ENCODE measurements at regions not wholly inside any gene's neighbourhood (a gene's known extent, or its start where the extent isn't known, plus 50 kb on each side); places are given as distances from the start of the nearest gene placed in this dataset.

DNA sequence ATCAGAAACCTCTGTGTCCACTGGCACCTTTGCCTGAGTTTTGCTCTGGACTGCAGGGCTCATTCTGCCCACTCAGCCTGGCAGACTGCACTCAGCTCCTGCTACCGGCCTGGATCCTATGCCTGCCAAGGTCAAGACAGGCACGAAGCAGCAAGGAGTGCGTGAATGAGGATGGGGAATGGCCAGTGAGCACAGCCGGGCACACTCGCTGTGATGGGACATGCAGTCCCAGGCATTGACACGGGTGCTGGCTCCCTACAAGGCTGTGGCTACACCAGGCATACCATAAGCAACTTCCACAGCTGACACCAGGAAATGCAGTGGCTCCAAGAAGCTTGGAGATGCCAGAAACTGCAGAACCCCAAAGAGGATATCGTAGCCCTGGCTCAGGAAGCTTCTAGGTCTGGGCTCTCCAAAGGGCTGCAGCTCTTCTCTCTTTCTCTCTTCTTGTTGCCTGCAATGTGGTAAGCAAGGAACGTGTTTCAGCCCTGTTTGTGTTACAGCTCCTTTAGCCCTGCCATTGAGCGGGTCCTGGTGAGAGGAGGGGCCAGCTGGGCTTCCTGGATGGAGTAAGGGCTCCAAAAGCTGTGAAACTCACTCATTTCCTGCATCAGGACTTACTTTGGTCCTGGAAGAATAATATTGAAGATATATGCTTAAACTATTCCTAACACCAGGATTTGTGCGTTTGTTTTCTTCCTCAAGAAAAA lies 832.6 kb upstream of the SLITRK5 start:
- POLR2A ChIA-PET: no interaction called here
- CTCF ChIA-PET: no interaction called here

DNA sequence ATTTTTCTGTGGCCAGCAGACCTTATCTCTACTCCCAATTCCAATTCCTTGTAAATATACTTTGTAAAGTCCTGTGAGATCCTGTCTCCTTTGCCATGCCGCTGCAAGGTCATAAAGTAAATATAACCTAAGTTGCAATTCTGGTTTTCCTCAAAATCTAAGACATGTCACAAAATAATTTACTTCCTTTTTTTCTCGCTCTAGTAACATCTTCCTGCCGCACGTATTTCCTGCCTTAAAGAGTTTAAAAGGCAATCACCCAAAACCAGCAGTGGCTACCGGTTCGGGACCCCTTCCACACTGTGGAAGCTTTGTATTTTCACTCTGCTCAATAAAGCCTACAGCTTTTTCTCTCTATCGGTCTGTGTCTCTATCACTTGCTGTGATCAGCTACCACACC lies 832.0 kb upstream of the SLITRK5 start:
- POLR2A ChIA-PET: no interaction called here
- CTCF ChIA-PET: no interaction called here

DNA sequence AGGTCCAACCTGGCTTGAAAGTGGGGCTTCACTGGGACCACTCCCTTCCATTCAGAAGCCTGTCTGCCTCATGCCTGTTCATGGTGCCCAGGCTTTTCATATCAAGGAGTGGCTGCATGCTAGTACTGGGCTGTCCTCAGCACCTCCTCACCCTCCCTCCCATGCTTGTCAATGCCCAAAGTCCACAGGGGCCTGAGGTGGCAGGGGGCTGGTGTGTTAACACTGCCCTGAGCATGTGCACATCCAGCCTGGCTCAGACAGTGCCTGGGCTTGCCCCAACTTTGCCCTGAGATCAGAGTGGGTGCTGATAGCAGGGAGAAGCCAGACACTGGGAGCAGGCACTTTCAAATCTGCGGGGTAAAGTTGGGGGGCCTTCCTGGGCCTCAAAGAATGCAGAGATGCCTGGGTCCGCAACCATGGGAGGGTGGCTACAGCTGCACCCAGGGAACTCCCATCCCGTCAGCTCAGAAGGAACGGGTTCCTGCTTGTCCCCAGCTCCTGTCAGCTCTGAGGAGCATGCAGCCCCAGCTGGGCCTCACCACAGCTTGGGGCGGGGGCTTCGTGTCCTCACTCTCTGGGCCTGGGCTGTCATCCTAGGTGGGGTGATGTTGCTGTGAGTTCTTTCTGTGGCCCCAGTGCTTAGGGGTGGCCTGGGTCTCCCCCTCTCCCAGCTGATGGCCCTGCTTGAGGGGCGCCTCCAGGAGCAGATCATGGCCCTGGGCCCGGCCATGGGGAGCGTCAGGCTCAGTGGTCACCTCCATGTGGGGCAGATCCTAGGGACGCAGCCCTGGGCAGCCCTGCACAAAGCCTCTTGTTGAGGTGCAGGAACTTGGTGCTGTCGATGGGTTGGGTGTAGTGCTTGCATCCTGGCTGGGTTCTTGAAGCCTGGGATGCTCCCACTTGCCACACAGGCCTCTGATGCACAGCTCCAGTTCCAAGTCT lies 830.6 kb upstream of the SLITRK5 start:
- ChIA-PET POLR2A (no interaction called here), CTCF (no interaction called here)

DNA sequence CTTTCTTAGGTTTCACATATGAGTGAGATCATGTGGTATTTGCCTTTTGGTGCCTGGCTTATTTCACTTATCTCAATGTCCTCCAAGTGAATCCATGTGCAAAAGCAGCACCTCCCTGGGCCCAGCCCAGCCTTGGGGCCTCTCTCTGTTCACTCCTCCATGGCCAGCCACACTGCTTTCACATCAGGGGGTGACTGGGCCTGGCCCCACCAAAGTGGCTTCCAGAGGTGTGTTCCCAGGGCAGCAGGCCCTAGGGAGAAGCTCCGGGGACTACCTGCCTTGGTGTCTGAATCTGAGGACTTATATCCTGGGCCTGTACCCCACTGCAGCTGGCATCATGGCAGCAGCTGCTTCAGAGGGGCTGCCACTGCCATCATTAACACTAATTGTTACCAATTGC lies 829.9 kb upstream of the SLITRK5 start:
- CTCF ChIA-PET: no interaction called here
- POLR2A ChIA-PET: no interaction called here

DNA sequence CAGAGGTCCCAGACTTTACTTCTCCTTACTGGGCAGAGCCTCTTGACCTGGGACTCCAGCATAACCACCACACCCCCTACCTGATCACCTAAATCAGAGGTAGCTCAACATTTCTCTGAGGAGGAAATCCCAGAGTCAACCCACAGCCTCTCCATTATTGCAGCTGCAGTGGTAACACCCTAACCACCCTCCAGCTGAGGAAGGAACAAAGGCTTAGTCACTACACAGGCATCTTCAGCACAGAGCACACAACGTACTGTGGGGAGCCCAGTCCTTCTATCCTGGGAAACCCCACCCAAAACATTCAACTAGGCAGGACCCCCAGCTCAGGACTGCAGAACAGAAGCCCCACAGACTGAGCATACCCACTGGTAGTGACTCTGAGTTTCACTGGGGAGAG lies 824.7 kb upstream of the SLITRK5 start:
- POLR2A ChIA-PET: no interaction called here
- CTCF ChIA-PET: no interaction called here

DNA sequence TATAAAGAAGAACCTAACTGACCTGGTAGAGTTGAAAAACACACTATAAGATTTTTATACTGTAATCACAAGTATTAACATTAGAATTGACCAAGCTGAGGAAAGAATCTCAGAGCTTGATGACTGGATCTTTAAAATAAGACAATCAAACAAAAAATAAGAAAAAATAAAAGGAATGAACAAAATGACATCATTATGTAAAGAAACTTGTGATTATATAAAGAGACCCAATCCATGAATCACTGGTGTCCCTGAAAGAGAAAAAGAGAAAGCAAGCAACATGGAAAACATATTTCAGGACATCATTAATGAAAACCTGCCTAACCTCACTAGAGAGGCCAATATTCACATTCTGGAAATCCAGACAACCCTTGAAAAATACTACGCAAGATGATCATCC lies 822.5 kb upstream of the SLITRK5 start:
- POLR2A ChIA-PET: no interaction called here
- CTCF ChIA-PET: no interaction called here

DNA sequence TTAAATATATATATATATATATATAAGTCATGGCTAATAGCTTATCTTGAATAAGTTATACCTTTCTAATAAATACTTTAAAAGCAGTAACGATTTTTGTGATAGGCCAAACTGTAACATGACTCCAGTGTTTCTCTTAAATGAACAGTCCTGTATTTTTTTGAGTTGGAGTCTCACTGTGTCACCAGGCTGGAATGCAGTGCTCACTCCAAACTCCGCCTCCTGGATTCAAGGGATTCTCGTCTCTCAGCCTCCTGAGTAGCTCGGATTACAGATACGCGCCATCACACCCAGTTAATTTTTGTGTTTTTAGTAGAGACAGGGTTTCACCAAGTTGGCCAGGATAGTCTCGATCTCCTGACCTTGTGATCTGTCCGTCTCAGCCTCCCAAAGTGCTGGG lies 814.2 kb upstream of the SLITRK5 start:
- ChIA-PET CTCF (no interaction called here), POLR2A (no interaction called here)

DNA sequence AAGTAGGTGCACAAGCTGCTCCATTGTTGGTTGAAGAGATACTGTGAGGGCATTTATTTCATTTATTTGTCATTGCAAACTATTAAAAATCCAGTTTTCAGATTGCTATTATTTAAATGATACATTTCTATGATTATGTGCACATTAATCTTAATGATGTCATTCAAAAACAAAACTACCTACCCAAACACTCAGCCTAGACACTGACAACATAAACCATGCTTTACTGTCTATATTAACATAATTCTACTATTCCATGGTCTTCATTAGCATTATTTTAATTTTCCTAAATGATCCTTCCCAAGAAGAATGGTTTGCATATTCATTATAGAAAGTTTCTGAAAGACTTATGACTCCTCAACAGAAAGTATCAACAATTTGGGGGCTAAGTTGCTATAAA lies 813.0 kb upstream of the SLITRK5 start:
- ChIA-PET POLR2A (no interaction called here), CTCF (no interaction called here)

DNA sequence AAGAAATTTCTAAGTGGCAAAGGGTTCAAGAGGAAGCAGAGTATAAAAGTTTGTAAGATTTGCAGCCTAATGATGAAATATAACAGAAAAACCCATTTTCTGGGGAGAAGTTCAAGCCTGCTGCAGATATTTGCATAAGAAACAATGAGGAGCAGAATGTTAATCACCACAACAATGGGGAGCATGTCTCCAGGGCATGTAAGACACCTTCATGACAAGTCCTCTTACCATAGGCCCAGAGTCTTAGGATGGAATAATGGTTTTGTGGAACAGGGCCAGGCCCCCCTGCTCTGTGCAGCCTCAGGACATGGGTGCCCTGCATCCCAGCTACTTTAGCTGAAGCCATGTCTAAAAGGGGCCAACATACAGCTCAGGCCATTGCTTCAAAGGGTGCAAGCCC lies 809.0 kb upstream of the SLITRK5 start:
- POLR2A ChIA-PET: no interaction called here
- CTCF ChIA-PET: no interaction called here

DNA sequence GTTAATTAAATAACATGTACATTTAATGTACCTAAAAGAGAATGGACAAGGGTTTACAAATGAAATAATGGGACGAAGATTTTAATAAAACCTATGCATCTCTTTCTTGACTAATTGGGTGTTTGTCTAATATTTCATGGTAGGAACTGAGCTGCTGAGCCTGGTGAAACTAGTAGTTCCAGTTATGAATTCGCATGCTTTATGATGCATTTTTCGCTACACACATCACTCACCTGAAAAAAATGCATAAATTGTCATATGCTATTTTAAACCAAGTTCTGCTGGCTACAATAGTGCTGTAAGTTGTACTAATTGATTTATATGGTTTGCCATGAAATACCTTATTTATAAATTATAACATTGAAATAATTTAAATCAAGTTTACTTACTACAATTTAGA lies 806.8 kb upstream of the SLITRK5 start:
- CTCF ChIA-PET: no interaction called here
- POLR2A ChIA-PET: no interaction called here

DNA sequence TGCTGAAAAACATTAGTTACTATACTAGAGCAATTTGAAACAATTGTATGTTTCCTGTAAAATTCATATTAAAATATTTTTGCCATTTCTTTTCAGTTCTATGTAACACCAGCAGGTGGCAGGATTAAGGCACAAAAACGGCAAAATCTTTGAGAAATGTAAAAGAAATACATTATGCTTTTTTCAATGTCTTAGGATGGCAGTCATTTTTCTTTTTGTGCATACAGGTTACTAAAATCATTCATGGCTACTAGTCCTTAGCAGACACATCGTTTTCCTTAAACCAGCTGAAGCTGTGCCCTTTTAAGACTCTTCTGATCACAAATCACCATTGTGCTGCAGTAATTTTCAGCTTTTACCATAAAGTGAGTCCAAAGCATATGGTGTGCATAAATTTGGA lies 800.7 kb upstream of the SLITRK5 start:
- POLR2A ChIA-PET: no interaction called here
- CTCF ChIA-PET: no interaction called here

DNA sequence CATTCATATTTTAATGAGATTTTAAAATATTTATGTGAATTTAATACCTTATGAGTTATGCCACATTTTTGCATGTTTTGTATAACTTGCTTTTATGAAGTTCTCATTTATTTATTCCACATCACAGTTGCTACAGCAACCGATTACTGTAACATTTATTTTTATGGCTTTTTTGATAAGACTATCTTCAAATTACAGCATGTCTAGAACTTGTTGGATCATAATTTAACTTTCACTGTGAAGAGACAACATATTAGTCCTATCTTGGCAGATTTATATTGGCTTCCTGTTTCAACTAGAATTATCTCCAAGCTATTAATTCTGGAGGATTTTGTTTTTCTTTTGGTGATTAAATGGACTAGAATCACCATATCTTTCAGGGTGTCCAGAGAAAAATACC lies 793.7 kb upstream of the SLITRK5 start:
- ChIA-PET POLR2A (no interaction called here), CTCF (no interaction called here)

DNA sequence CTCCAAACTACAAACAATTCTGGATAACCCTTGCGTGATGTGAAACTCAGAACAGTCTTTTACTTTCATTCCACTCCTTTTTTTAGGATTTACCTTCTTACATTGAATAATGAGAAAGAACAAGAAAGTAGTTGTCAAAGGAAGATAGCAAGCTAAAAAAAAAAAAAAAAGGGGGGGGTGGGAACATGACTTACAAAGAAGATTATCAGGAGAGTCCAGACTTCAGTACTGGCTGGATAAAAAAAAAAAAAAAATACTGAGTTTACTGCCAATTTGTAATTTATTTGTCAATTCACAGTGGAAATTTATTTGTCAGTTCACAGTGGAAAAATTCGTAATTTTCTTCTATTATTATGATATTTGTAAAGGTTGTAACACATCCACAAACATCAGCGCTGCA lies 792.4 kb upstream of the SLITRK5 start:
- ChIA-PET CTCF (no interaction called here), POLR2A (no interaction called here)

DNA sequence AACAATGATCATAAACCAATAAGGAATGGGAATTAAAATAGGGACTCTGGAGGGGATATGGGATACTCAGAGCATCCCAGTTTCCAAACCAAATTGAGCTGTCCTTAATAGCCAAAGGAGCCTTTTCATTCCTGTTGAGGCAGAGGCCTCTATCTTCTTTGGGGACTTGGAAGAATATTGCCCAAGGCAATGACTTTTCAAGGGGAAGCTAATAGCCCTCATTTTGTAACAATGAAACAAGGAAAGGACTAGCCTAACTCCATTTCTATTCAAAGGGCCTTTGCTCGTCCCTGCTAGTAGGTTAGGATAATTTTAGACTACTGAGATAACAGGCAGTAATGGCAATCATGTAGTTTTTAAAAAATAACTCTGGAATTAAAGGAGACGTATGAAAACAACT lies 789.8 kb upstream of the SLITRK5 start:
- ChIA-PET CTCF (no interaction called here), POLR2A (no interaction called here)

DNA sequence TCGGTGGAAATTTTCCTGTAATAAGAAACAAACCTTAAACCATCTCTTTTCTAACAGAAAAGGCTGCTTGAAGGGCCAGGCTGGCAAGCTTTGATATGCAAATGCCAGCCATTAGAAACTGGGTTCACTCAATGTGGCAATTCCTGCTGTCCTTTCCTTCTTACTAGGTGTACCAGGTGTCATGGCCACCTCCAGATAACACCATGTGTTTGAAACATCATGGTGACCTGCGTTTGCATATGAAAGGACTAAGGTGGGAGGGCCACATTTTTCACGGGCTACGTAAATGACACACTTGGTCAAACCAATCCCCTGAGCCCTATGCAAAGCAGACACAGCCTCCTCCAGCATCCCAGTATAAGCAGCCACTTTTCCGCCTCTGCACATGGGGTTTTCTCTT lies 789.1 kb upstream of the SLITRK5 start:
- ChIA-PET CTCF (no interaction called here), POLR2A (no interaction called here)

DNA sequence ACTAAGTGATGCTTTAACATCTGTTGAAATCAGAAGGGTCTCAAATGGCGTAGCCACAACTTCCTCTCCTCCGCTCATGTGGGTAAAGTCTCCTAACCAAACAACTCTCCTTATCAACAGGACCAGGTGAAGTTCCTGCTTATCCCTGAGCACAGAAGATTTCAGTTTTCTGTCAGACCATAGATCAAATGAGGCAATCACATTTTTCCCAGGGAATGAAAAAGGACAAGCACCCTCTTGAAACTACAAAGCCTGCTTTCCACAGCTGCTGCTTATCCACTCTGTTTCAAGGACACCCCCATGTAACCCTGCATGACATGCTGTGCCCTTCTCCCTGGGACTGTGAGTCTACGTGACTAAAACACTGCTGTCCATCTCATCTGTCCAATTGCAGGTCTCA lies 788.3 kb upstream of the SLITRK5 start:
- ChIA-PET POLR2A (no interaction called here), CTCF (no interaction called here)

DNA sequence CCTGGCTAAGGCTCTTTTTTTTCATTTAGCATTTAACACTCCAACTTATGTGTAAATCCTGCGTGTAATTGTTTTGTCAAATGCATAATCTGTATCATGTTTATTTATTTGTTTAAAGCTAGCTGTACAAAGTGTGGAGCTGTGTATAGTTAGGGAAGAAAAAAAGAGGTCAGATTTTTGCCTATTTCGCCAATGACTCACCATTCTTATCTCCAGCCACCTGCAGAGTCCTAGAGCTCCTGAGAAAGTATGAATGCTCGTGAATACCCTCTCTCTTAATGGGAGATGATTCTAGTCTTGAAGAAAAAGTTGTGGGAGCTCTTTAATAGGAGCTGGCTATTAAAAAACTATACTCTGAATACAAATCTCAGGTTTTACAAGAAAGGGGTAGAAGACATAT lies 778.8 kb upstream of the SLITRK5 start:
- ChIA-PET CTCF (no interaction called here), POLR2A (no interaction called here)

DNA sequence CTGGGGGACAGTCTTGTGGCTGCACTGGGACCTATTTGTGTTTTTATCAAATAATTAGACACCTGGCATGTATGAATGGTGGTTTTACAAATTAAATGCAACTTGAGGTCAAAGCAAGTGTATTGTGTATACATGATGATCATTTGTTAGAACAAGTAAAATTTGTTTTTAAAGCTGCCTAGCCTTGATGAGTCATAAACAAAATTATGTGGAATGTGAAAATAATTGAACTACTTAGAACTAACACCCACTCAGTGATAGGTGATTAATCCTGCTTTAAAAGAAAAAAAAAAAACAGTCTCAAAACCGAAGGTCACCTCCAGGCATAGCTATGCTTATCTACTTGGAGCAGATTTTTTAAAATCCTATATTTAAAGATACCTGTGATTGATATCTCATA lies 770.3 kb upstream of the SLITRK5 start:
- ChIA-PET POLR2A (no interaction called here), CTCF (no interaction called here)

DNA sequence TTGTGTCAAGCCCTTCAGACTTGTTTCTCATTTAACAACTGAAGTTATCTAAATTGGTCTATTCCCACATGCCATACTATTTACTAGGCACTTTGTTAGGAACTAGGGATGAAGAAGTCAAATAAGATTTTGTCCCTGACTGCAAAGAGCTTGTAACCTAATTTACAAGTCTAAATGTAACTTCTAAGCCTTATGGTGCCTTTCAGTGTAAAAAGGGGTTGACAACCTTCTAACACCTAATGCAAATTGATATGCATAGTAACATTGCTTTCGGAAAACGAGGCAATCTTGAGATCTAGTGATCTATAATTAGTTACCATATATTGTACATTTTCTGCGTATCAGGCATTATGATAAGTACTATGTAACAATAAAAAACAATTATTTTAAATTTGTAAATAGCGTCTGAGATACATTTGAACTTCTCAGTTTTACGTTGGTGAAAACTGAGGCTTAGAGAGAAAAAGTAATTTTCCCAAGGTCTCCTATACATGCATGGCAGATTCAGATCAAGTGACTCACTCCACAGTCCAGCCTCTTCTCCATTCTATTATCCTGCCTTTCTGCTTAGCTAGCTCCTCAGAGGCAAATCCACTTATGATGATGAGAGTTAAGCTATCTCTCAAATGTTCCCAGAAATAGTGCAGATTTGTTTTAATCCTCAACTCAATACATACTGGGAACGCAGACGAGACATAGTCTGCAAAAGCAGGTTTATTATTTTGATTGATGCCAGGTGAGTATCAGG lies 764.9 kb upstream of the SLITRK5 start:
- ChIA-PET POLR2A (no interaction called here), CTCF (no interaction called here)

DNA sequence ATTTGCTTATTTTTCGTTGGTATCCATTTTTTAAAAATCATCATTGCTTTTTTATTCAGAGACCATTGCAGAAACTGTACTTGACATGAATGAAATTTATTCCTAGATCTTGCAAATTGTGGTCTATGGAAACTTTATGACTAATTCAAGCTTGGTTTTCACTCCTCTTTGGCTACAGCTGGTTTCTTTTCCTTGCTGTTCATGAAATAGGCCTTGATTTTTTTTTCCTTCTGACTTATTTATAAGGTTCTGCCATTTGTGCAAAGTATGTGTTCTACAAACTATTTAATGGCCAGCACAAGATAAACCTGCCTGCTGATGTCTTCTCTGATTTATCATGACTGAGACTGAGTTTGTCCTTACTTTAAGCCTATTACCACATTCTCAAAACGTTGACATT lies 764.0 kb upstream of the SLITRK5 start:
- POLR2A ChIA-PET: no interaction called here
- CTCF ChIA-PET: no interaction called here

DNA sequence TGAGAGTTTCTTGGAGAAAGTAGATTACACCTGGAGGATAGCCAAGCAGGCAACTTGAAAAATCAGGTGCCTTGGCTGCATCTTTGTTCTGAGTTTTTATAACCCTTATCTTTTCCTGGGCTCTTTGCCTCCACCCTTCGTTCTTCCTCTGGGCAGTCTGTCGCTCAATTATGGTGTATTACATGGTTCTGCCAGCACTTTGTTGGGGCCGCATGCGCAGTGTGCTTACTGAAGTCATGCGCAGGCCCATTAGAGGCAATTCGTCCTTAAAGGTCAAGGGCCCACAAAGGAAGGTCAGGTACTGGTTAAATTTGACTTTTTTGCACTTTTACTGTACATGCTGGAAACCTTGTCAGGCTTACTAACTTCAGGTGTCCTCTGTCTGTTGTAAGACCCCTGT lies 761.9 kb upstream of the SLITRK5 start:
- POLR2A ChIA-PET: interaction anchor here (0.7 kb wide), 1 partner anchor 80 kb away, joined by 3 read pairs; no protein-coding TSS in a partner anchor
- CTCF ChIA-PET: no interaction called here
